ENCODE measurements at regions not wholly inside any gene's neighbourhood (a gene's known extent, or its start where the extent isn't known, plus 50 kb on each side); places are given as distances from the start of the nearest gene placed in this dataset.
A peak's percentile ranks its signal among the peaks of the same experiment; 100 is the strongest.

GRCh38 chr3:176759815-176760506 lies 437.3 kb downstream of the TBL1XR1 start:
- no peak for DNase-seq (ENCODE audit: extremely low read depth in 1 of 11, low read depth in 9 of 11, low spot score in 4 of 11)

- no peak for DNase-seq (ENCODE audit: extremely low read depth in 1 of 11, low read depth in 9 of 11, low spot score in 4 of 11)
Observed at GRCh38 chr3:176757429-176757828, 439.9 kb downstream of the TBL1XR1 start.

- no peak for DNase-seq (ENCODE audit: extremely low read depth in 1 of 11, low read depth in 9 of 11, low spot score in 4 of 11)
Observed at GRCh38 chr3:176755977-176756376, 441.3 kb downstream of the TBL1XR1 start.

GRCh38 chr3:176755552-176755951 lies 441.7 kb downstream of the TBL1XR1 start:
- no peak for DNase-seq (ENCODE audit: extremely low read depth in 1 of 11, low read depth in 9 of 11, low spot score in 4 of 11)

DNA sequence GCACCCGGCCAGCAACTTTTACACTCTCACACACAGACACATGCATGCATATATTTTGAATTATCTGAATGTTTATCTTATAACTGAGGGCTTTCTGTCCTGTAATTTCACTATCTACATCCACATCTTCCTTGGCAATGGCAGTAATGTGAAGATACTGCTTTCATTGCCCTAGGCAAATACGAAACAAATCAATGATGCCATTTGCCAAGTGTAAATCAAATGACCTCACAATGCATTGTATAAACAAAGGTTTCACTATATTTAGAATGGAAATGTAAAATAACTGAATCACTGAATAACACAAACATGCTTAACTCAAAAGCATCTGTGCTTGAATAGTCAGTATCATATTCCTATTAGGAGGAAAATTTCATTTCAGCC lies 455.6 kb downstream of the TBL1XR1 start:
- no peak for DNase-seq (ENCODE audit: extremely low read depth in 1 of 11, low read depth in 9 of 11, low spot score in 4 of 11)

- DNase-seq (ENCODE audit: extremely low read depth in 1 of 11, low read depth in 9 of 11, low spot score in 4 of 11), result no peak
Observed at GRCh38 chr3:176740906-176741663, 456.2 kb downstream of the TBL1XR1 start.

DNA sequence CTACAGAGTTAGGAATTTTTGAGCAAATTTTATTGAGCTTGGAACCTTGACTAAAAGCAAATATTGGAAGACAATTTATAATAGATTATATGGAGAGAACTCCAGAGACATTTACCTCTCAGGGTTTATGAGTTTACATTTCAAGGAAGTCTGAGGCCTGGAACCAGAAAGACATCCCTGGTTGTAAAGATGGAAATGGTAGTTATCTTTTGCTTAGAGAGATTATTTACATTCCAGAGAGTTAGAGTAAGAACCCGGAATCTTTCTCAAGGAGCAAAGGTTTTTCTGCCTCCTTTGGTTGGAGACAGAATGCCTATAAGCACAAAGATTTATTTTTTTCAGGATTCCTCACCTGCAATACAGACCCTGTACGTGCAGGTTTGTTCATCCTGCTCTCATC lies 458.1 kb downstream of the TBL1XR1 start:
- DNase-seq (ENCODE audit: extremely low read depth in 1 of 11, low read depth in 9 of 11, low spot score in 4 of 11), result no peak

DNA sequence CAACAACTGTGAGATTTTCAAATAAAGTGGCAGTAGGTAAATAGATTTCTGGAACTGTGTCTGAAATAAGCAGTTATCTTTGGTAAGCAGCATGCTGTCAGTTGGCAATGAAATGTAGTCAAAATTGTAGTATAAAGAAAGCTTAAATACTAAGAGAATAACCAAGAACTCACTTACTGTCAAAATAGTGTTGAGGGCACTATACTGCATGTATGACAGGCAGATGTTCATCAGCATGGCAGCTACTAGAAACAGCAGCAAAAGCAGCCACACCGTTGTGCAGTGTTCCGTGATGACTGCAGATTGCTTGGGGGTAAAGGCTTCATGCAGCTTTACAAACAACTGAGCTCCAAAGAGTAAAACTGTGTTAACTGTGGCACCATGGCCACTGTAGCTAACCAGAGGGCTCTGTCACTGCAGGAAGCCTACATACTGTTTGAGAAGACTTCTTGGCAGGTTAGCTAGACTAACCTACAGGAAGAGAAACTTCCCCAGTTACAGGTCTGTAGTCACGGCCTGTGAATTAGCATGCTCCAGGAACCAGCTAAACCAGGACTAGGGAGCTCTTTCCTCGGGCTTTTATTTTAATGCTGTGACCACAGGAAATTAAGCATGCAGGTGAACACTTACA lies 459.7 kb downstream of the TBL1XR1 start:
- no peak for DNase-seq (ENCODE audit: extremely low read depth in 1 of 11, low read depth in 9 of 11, low spot score in 4 of 11)

DNA sequence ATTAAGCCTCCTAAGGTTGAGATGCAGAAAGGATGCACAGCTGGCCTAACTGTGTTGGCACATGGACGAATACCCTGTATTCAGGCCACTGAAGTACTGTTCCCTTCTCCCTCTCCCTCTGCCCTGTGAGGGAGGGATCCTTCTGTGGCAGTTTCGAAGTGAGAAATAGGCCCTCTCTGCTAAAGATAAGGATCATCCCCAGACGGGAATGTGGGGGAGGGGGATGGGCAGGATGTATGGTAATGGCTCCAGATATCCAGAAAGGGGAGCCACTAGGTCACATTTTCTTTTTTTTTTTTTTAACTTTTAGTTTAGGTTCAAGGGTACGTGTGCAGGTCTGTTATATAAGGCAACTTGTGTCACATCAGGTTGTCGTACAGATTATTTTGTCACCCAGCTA lies 463.1 kb downstream of the TBL1XR1 start:
- DNase-seq (ENCODE audit: extremely low read depth in 1 of 11, low read depth in 9 of 11, low spot score in 4 of 11), result no peak

DNA sequence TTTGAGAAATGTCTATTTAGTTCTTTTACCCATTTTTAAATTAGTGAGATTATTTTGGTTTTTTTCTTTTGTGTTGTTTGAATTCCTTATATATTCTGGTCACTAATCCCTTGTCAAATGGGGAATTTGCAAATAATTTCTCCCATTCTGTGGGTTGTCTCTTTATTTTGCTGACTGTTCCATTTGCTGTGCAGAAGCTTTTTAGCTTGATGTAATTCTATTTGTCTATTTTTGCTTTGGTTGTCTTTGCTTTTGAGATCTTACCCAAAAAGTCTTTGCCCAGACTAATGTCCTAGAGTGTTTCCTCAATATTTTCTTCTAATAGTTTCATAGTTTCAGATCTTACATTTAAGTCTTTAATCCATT lies 472.9 kb downstream of the TBL1XR1 start:
- DNase-seq (ENCODE audit: extremely low read depth in 1 of 11, low read depth in 9 of 11, low spot score in 4 of 11), result no peak

DNA sequence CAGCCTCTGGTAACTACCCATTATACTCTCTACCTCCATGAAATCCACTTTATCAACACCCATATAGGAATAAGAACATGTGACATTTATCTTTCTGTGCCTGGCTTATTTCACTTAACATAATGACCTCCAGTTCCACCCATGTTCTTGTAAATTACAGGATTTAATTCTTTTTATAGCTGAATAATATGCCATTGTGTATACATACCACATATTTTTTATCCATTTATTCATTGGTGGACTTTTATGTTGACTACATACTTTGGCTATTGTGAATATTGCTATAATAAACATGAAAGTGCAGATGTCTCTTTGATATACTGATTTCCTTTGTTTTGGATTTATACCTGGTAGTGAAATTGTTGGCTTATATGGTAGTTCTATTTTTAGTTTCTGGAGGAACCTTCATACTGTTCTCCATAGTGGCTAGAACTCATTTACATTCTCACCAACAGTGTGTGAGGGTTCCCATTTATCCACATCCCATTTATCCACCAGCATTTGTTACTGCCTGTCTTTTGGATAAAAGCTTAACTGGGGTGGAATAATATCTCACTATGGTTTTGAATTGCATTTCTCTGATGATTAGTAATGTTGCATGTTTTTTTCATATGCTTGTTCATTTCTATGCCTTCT lies 473.4 kb downstream of the TBL1XR1 start:
- DNase-seq (ENCODE audit: extremely low read depth in 1 of 11, low read depth in 9 of 11, low spot score in 4 of 11), result no peak

DNA sequence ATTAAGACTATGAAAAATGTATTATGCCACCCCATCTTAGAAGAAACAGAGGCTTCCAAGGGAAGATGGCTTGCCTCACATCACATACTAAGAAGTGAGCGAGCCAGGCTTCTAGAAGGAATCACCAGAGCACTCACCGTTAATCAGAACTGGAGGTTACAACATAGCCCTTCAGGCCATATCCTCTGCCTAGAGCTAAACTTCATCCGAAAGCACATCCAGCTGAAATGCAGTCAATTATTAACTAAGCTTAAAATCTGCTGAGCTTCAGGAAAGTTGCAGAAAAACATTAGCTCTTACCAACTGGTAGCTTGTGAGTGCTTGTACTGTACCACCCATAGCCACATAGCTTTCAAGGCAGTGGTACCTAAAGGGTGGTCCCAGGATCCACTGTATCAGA lies 483.2 kb downstream of the TBL1XR1 start:
- DNase-seq (ENCODE audit: extremely low read depth in 1 of 11, low read depth in 9 of 11, low spot score in 4 of 11), result peak in 1 of 11 donors; percentile 17

- no peak for DNase-seq (ENCODE audit: extremely low read depth in 1 of 11, low read depth in 9 of 11, low spot score in 4 of 11)
Observed at GRCh38 chr3:176712191-176712590, 485.1 kb downstream of the TBL1XR1 start.

- no peak for DNase-seq (ENCODE audit: extremely low read depth in 1 of 11, low read depth in 9 of 11, low spot score in 4 of 11)
Observed at GRCh38 chr3:176699288-176699687, 498.0 kb downstream of the TBL1XR1 start.

DNA sequence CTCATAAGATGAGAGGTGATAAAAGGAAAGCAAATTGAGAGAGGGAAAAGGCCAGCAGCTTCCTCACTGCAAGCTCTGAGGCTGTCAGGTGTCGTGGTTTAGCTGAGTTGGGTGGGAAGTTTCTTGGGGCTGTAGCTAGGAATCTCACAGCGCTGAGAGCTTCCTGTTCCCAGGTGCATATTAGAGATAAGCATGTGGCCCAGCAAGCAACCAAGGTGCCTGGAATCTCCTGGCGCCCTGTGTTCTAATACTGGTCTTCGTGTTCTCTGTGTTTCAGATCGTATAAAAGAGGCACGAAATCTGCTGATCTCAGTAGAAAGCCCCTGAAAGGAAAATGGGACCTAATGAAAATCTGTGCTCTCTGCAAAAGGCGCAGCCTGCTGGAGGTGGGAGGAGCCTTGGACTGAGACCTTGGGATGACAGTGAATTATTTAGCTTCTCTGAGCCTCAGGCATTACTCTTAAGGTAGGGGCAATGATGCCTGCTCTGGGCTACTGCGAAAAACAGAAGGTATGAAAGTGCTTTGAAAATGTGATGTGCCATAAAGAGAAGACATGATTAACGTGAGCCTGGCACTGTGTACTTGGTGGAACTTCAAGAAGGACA lies 499.9 kb downstream of the TBL1XR1 start:
- no peak for DNase-seq (ENCODE audit: extremely low read depth in 1 of 11, low read depth in 9 of 11, low spot score in 4 of 11)

DNA sequence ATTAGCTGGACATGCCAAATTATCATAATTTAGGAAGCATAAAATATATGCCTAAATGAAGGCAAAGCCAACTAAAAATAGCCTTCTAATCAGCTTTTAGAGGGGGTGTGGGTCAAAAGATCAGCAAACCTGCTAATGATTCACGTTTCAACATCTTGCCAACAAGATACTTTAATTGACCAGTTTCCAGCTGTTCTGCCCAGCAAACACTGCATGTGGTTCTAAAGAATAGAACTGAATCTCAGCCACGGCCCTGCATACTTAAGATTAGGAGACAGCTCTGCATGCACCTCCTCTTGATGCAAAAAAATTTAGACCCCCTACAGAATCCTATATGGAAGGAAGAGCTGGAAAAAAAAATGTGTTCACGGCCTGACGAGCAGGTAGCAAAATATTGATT lies 500.5 kb downstream of the TBL1XR1 start:
- no peak for DNase-seq (ENCODE audit: extremely low read depth in 1 of 11, low read depth in 9 of 11, low spot score in 4 of 11)

DNA sequence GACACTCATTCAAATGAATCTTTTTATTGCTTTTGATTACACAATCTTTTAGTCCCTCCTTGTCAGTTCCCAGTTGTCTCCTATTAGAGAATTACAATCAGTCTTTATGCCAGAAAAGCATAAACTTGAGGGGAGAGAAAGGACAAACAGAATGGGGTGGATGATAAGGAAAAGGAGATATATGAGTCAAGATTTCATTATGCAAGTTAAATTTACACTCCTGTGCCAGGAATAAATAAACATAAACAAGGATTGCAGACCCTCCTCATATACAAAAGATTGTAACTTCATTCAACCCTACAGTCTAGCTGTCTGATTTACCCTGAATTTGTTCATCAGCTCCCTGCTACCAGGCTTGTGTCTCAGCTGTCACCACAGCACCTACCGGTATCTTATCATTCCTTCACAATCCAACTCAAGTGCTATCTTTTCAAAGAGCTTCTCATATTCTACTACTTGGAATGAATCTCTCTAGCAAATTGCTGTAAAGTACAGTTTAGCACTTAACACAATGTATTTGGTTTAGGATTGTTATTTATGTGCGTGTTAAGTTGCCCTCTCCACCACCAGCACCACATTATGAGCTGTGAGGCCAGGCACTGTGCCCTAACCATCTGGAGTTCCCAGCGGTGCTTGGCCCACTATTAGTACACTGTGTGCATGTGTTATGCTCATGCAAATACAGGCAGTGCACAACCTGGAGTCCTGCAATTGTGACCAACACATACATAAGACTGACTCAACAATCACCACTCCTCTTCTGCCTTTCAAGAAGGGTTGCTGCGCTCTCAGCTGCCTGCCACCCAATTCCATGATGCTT lies 504.1 kb downstream of the TBL1XR1 start:
- no peak for DNase-seq (ENCODE audit: extremely low read depth in 1 of 11, low read depth in 9 of 11, low spot score in 4 of 11)

DNA sequence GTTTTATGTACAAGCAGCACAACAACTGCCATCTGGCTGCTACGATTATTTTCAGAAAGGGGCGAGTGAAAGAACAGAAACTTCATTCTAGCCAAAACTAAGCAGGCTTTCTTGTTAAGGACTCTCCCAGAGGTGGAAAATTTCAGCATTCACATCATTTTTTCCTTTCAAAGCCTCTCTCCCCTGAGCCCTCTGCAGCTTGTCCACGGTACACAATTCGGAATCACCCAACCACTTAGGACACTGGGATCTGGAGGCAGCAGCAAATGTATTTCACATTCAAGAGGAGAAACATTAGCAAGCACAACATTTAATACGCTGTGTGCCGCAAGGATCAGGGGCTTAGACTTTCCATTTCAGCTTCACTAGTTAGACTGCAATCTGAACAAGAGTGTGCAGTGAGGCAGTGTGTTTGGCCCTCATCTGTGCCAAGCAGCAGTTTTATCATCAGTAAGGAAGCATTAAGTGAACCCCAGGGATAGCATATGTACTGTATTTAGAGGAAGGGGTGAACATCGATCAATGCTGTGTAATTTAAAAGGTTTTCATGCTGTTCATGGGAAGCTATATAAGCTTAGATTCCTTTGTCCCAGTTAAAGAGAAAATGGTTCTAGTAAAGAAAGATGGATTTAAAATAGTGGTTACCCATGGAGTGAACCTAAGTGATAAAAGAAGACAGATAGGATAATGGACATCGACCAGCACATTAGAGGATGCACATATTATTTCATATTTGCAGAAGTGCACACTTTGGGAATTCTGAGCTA lies 504.9 kb downstream of the TBL1XR1 start:
- no peak for DNase-seq (ENCODE audit: extremely low read depth in 1 of 11, low read depth in 9 of 11, low spot score in 4 of 11)

All from renal cortex interstitium (tissue), 11 donors.